Keratinocyte (primary cell): ENCODE measurements at regions not wholly inside any gene's neighbourhood (a gene's known extent, or its start where the extent isn't known, plus 50 kb on each side); places are given as distances from the start of the nearest gene placed in this dataset.

Experiments
- DNase-seq: peaks from one replicate; pipeline ENCODE4 v3.0.0-alpha.2; 2011; ENCODE audit warnings: low read depth, missing footprints, low spot score
- FAIRE-seq: peaks from 2 replicates; lab custom pipeline; 2011; peaks lifted over from hg19 to GRCh38; lab: Jason Lieb, UNC
- H2AFZ ChIP-seq: 2 replicates; pipeline ENCODE4 v1.6.0; 2012; ENCODE audit warnings: low read length, control low read depth, inconsistent platforms; ENCODE audit not compliant: control insufficient read depth
- H3K27ac ChIP-seq: 2 replicates; pipeline ENCODE4 v1.5.1; 2011; ENCODE audit warnings: low read length; ENCODE audit not compliant: control insufficient read depth, insufficient read depth
- H3K27me3 ChIP-seq: 3 replicates; pipeline ENCODE4 v1.6.0; 2011; ENCODE audit warnings: low read length; ENCODE audit not compliant: control insufficient read depth, insufficient read depth; ENCODE audit errors: extremely low read depth
- H3K36me3 ChIP-seq, 2 experiments: 2 replicates in 1 of 2; 3 replicates in 1 of 2; pipeline ENCODE4 v1.5.1; 2011; ENCODE audit warnings: low read length in 2 of 2, mild to moderate bottlenecking in 1 of 2; ENCODE audit not compliant: control insufficient read depth in 2 of 2, insufficient read depth in 2 of 2; ENCODE audit errors: extremely low read depth in 1 of 2
- H3K4me1 ChIP-seq: 3 replicates; pipeline ENCODE4 v1.5.1; 2011; ENCODE audit warnings: low read length; ENCODE audit not compliant: control insufficient read depth, insufficient read depth; ENCODE audit errors: extremely low read depth
- H3K4me2 ChIP-seq: 3 replicates; pipeline ENCODE4 v1.6.0; 2011; ENCODE audit warnings: low read depth, low read length; ENCODE audit not compliant: control insufficient read depth, insufficient read depth; ENCODE audit errors: extremely low read depth
- H3K4me3 ChIP-seq, 3 experiments: fragments of 200-600 bp in 1 of 3; sonication (generic) in 1 of 3; 2 replicates in 2 of 3; 3 replicates in 1 of 3; pipeline ENCODE4 v1.5.1; 2011 to 2016; ENCODE audit warnings: low read length in 3 of 3, mild to moderate bottlenecking in 3 of 3, control low read depth in 2 of 3, inconsistent platforms in 1 of 3, low read depth in 1 of 3, mixed read lengths in 1 of 3, mixed run types in 1 of 3, moderate library complexity in 1 of 3; ENCODE audit not compliant: control insufficient read depth in 2 of 3, insufficient read depth in 2 of 3; ENCODE audit errors: extremely low read depth in 1 of 3
- H3K79me2 ChIP-seq: 2 replicates; pipeline ENCODE4 v1.6.0; 2012; ENCODE audit warnings: low read length; ENCODE audit not compliant: control insufficient read depth, insufficient read depth
- H3K9ac ChIP-seq: 3 replicates; pipeline ENCODE4 v1.6.0; 2011; ENCODE audit warnings: low read length; ENCODE audit not compliant: control insufficient read depth, insufficient read depth; ENCODE audit errors: extremely low read depth
- H3K9me1 ChIP-seq: 3 replicates; pipeline ENCODE4 v1.6.0; 2011; ENCODE audit warnings: low read length; ENCODE audit not compliant: control insufficient read depth, insufficient read depth; ENCODE audit errors: extremely low read depth
- H3K9me3 ChIP-seq: 2 replicates; pipeline ENCODE4 v1.5.1; 2012; ENCODE audit warnings: low read depth, low read length; ENCODE audit not compliant: control insufficient read depth
- H4K20me1 ChIP-seq: 3 replicates; pipeline ENCODE4 v1.6.0; 2011; ENCODE audit warnings: low read length; ENCODE audit not compliant: control insufficient read depth, insufficient read depth; ENCODE audit errors: extremely low read depth
- EZH2 ChIP-seq: IDR thresholded peaks from one replicate; pipeline ENCODE4 v1.6.1; 2012; ENCODE audit warnings: inconsistent platforms, mild to moderate bottlenecking, low read length, moderate library complexity
- dilution Hi-C: fragments of 300-500 bp; cut with MboI; formaldehyde crosslinking; loops from one replicate; pipeline ENCODE4 v1.7.0; 2020; ENCODE audit warnings: low sequenced_read_pairs; ENCODE audit not compliant: extremely low pct_ligation_motif_present
- TF ChIP-seq, protein P1 (sequence below), 3 experiments: IDR thresholded peaks in 1 of 3; conservative IDR thresholded peaks in 1 of 3; optimal IDR thresholded peaks in 1 of 3; 2 replicates in 2 of 3; 3 replicates in 1 of 3; pipeline versions ENCODE3 to v1.5.1; 2011; ENCODE audit warnings: low read length in 3 of 3, mild to moderate bottlenecking in 3 of 3, moderate library complexity in 2 of 3, control low read depth in 1 of 3, inconsistent platforms in 1 of 3; ENCODE audit not compliant: insufficient read depth in 2 of 3; ENCODE audit errors: extremely low read depth in 1 of 3

DNA sequence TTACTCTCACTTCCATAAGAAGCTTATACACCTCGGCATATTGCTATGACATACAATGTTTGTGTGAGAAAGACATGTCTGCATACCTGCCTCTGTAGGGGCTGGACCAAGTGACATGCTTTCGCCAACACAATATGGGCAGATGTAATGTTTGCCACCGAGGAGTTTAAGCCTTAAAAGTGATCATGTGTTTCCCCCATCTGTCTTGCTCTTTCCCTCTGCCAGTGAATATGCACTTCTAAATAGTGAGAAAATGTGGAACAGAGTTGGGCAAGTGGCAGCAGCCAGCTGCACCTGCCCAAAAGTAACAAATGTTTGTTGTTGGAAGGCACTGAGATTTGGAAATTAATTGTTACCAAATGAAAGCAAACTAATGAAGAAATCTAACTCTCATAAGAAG is 274.8 kb upstream of the BTBD3 start:
- no peak for FAIRE-seq
- dilution Hi-C loops, result no loop called here

DNA sequence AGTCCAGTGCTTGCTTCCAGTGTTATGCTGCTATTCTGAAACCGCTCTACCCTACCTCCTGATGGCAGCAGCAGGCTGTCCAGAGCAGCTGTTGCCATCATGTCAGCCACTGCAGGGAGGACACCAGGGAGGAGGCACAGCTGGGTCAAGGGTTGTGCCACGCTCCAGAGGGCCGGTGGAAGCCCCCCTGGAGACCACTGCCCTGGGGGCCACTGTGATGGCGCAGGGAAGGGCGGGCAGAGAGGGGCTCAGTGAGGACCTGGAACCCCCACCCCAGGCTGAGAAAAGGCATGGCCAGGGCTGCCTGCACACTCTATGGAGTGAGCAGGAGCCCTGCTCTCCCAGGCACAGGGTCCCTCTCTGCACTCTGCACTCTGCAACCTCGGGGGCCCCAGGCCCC is 271.3 kb upstream of the BTBD3 start:
- Histone ChIP-seq H4K20me1 (no peaks in the 10 kb centered on the region), H3K9me1 (no peaks in the 10 kb centered on the region), H3K36me3 (no peaks in the 10 kb centered on the region), H3K27ac (no peak overlapping the region), H3K4me3 (no peak overlapping the region), H3K27me3 (no peaks in the 10 kb centered on the region), H3K9me3 (no peaks in the 10 kb centered on the region), H3K9ac (no peak overlapping the region), H3K79me2 (no peaks in the 10 kb centered on the region), H3K4me1 (no peaks in the 10 kb centered on the region), H3K4me2 (no peak overlapping the region), H2AFZ (no peak overlapping the region)
- dilution Hi-C loops, result no loop called here
- TF ChIP-seq, protein P1, sequence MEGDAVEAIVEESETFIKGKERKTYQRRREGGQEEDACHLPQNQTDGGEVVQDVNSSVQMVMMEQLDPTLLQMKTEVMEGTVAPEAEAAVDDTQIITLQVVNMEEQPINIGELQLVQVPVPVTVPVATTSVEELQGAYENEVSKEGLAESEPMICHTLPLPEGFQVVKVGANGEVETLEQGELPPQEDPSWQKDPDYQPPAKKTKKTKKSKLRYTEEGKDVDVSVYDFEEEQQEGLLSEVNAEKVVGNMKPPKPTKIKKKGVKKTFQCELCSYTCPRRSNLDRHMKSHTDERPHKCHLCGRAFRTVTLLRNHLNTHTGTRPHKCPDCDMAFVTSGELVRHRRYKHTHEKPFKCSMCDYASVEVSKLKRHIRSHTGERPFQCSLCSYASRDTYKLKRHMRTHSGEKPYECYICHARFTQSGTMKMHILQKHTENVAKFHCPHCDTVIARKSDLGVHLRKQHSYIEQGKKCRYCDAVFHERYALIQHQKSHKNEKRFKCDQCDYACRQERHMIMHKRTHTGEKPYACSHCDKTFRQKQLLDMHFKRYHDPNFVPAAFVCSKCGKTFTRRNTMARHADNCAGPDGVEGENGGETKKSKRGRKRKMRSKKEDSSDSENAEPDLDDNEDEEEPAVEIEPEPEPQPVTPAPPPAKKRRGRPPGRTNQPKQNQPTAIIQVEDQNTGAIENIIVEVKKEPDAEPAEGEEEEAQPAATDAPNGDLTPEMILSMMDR (optimal IDR thresholded peaks at IDR 0.05 in 1 of 3, IDR thresholded peaks at IDR 0.05 in 1 of 3, conservative IDR thresholded peaks at IDR 0.05 in 1 of 3; ENCODE audit: extremely low read depth in 1 of 3, insufficient read depth in 2 of 3, low read length in 3 of 3), result peak in 1 of 3 experiments; percentile 32
- TF ChIP-seq EZH2, result no peak
- DNase-seq (no peak), FAIRE-seq (no peak)

More for the DNA sequence above, 274.8 kb upstream of the BTBD3 start:
- Histone ChIP-seq H3K27ac (no peak overlapping the region), H3K9me3 (no peaks in the 10 kb centered on the region), H3K9ac (no peak overlapping the region), H3K4me1 (no peaks in the 10 kb centered on the region), H3K4me2 (no peak overlapping the region), H3K36me3 (no peaks in the 10 kb centered on the region), H3K79me2 (no peaks in the 10 kb centered on the region), H3K9me1 (no peaks in the 10 kb centered on the region), H2AFZ (no peak overlapping the region), H4K20me1 (no peaks in the 10 kb centered on the region), H3K4me3 (no peak overlapping the region), H3K27me3 (no peaks in the 10 kb centered on the region)
- DNase-seq, result no peak
- TF ChIP-seq, protein P1 (optimal IDR thresholded peaks at IDR 0.05 in 1 of 3, IDR thresholded peaks at IDR 0.05 in 1 of 3, conservative IDR thresholded peaks at IDR 0.05 in 1 of 3; ENCODE audit: extremely low read depth in 1 of 3, insufficient read depth in 2 of 3, low read length in 3 of 3), result no peak
- no peak for TF ChIP-seq EZH2
